Astrocyte of the cerebellum (primary cell): ENCODE measurements at regions not wholly inside any gene's neighbourhood (a gene's known extent, or its start where the extent isn't known, plus 50 kb on each side); places are given as distances from the start of the nearest gene placed in this dataset.
"Not testable (repeated sequence)": the region's sequence is repeated elsewhere in the genome, so short reads cannot be mapped to it uniquely, and the experiment has no call there.

Experiments used
- DNase-seq: peaks from one replicate; pipeline ENCODE4 v3.0.0-alpha.2; 2011; ENCODE audit warnings: low read depth
- H3K4me3 ChIP-seq: 2 replicates; pipeline ENCODE4 v1.5.1; 2011; ENCODE audit warnings: mild to moderate bottlenecking, low read depth, low read length, moderate library complexity
- in situ Hi-C: cut with HindIII; loops from 2 replicates; pipeline ENCODE4 v1.10.0; 2017; ENCODE audit warnings: low sequenced_read_pairs
- TF ChIP-seq, protein P1 (sequence below): IDR thresholded peaks from 2 replicates; pipeline ENCODE4 v1.5.1; 2012; ENCODE audit warnings: low read length, low read depth, moderate library complexity, mild to moderate bottlenecking; ENCODE audit errors: missing control alignments

DNA sequence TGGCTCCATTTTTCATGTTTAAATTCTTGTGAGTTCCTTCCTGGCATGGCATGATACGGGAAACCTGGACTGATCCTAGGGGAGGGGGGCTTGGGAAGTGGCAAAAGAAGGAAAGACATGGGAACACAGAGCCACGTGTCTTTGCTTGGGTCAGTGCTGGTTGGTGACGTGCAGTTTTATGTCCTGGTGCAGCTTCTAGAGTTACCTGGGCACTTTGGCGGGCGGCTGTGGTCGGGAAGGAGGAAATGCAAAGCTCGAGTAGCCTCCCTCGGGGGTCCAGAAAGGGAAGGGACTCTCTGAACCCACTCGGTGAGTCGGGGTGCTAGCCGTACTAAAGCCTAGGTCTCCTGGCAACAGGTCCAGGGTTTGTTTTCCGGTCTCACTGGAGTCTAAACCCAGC is 94.6 kb downstream of the APOB start:
- H3K4me3 ChIP-seq, result no peak overlapping the region
- TF ChIP-seq, protein P1, sequence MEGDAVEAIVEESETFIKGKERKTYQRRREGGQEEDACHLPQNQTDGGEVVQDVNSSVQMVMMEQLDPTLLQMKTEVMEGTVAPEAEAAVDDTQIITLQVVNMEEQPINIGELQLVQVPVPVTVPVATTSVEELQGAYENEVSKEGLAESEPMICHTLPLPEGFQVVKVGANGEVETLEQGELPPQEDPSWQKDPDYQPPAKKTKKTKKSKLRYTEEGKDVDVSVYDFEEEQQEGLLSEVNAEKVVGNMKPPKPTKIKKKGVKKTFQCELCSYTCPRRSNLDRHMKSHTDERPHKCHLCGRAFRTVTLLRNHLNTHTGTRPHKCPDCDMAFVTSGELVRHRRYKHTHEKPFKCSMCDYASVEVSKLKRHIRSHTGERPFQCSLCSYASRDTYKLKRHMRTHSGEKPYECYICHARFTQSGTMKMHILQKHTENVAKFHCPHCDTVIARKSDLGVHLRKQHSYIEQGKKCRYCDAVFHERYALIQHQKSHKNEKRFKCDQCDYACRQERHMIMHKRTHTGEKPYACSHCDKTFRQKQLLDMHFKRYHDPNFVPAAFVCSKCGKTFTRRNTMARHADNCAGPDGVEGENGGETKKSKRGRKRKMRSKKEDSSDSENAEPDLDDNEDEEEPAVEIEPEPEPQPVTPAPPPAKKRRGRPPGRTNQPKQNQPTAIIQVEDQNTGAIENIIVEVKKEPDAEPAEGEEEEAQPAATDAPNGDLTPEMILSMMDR, result no peak
- in situ Hi-C loops, result no loop called here
- no peak for DNase-seq

DNA sequence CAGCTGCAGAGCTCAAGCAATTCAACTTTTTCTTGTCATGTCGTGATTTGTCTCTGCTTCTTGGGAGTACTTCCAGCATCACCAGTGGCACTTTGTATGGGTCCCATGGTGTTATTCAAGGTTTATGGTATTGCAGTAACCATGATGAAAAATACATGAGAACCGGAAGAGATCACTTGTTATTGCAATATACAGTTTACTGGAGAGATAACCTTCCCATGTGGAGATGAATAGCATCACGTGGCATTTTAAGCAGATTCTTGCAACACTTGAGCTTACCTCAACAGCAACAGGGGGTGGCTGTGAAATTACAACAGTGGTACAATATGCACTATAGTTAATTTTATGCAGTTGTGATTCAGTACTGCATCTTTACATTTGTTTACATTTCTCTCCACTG is 97.4 kb downstream of the APOB start:
- TF ChIP-seq, protein P1, result no peak
- no peak for DNase-seq
- H3K4me3 ChIP-seq, result no peak overlapping the region
- in situ Hi-C loops, result no loop called here

DNA sequence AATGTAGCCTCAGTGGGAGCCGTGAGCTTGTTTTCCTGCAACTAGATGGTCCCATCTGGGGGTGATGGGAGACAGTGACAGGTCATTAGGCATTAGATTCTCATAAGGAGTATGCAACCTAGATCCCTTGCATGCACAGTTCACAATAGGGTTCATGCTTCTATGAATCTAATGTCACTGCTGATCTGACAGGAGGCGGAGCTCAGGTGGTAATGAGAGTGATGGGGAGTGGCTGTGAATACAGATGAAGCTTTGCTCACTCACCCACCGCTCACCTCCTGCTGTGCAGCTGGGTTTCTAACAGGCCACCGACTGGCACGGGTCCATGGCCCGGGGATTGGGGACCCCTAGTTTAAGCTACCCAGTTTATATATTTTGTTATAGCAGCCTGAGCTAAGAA is 100.2 kb downstream of the APOB start:
- H3K4me3 ChIP-seq, in situ Hi-C loops, DNase-seq: not testable (repeated sequence)

DNA sequence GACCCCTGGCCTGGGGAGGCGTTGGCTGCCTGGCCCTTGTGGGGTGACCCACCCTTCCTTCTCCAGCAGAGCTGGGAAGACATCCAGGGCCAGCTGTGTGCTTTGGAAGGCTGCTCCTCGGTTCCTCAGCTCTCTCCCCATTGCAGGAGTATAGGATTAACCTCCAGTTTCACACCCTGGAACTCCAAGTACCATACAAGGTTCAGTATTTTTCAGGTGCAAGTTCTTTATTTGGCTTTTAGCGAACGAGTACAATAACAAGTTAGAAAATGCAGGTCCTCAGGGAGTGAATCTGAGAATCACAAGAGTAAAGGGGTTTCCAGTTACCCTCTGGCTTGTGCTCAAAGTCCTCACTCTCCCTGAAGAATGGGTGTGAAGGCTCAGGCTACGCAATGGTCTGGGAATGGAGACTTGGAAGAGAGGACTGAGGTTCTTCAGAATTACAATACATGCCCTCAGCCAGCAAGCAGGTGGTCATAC is 101.2 kb downstream of the APOB start:
- TF ChIP-seq, protein P1, result no peak
- H3K4me3 ChIP-seq, result no peak overlapping the region
- in situ Hi-C loops, result no loop called here
- DNase-seq, result no peak

DNA sequence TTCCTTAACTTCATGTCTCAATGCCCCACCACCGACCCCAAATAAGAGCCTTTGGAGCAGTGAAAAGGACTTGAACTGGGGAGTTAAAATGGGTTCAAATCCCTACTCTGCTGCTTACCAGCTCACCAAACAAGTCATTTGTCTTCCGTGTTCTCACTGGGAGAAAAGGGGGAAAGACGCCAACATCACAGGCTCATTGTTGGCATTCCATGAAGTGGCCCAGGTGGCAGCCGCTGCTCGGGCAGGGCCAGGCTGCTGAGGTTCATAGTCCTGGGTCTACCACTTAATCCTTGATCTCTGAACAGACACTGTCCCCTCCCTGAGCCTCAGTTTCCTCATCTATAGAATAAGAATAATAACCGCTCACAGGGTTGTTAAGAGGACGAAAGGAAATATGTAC is 103.0 kb downstream of the APOB start:
- TF ChIP-seq, protein P1, result no peak
- no peak overlapping the region for H3K4me3 ChIP-seq
- no peak for DNase-seq
- in situ Hi-C loops, result no loop called here

DNA sequence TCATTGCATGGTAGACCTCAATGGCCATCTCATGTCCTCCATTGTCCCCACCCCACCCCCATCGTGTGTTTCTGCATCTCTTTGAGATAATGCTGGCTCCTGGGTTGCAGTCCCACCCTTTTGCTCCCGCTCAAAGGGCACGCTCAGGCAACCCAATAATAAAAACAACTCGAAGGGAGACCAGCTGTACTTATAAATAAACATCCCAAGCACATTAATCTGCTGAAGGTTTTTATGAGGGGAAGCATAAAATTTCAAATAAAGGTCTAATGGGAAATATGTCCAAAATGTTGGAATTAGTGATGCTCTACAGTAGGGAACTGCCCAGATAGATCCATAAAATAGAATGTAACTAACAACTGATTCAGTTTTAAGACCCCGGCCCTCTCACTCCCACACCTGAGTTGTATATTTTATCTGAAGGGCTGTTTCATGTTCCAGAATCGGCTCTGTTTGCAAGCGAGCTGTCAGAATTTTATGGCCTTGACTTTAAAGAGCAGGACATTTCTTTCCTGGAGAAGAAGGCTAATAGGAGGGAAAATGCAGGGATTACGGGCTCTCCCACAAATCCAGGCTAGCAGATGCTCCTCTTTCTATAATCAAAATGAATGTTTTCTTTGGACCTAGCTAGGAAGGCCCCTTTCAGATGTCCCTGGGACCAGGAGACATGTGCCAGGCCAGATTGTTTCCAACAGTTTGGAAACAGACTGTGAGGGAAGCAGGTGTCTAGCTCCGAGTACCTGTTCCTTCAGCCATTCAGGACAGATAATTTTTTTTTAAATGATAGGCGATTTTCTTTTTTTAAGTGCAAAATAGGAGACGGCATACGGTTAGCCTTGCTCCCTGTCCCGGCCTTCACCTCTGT is 103.7 kb downstream of the APOB start:
- TF ChIP-seq, protein P1, result no peak
- H3K4me3 ChIP-seq, result no peak overlapping the region
- in situ Hi-C loops, result no loop called here
- DNase-seq, result no peak

DNA sequence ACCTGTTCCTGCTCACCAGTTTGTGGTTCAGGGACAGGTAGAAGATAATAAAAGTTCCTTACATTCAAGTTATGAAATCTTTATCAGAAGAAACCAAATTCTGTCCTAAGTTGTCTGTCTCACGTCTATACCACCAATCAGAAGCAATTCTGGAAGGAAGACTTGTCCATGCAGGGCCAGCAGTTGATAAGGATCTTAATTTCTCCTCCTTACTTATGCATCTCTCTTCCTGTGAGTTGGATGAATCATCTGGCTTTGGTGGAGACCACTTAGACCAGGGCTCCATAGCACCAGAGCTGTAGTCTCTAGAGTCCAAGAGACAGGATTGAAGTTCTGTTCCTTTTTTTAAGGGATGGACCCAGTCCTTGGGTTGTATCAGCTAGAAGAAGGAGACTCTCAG is 106.5 kb downstream of the APOB start:
- H3K4me3 ChIP-seq, result no peak overlapping the region
- in situ Hi-C loops, result no loop called here
- no peak for DNase-seq
- TF ChIP-seq, protein P1, result no peak
